ENCODE measurements at regions not wholly inside any gene's neighbourhood (a gene's known extent, or its start where the extent isn't known, plus 50 kb on each side); places are given as distances from the start of the nearest gene placed in this dataset.

- no peak overlapping the region for H2BK20ac ChIP-seq (ENCODE audit: low read depth, low read length)
- WGBS, 2 experiments (ENCODE audit: extremely low coverage in 2 of 2, insufficient read length in 1 of 2) = 100% methylated on average over 1 of the region's 3 CpGs
- H2AK9ac ChIP-seq (replicated peaks; ENCODE audit: low read depth, low read length, poor library complexity) = no peak overlapping the region
- POLR2A ChIA-PET (ENCODE audit: unreplicated experiment) = no interaction called here
- no peak overlapping the region for H3K18ac ChIP-seq (ENCODE audit: low read depth, low read length)
- H3K4me2 ChIP-seq (ENCODE audit: low read depth, low read length) = no peak overlapping the region
- no peaks in the 10 kb centered on the region for H3K9me1 ChIP-seq (ENCODE audit: insufficient read depth, low read length)
- no peak overlapping the region for H2AFZ ChIP-seq (replicated peaks; ENCODE audit: low read length, poor library complexity)
- no peaks in the 10 kb centered on the region for H3K36me3 ChIP-seq (ENCODE audit: control insufficient read depth, insufficient read depth, low read length)
- no peak overlapping the region for H4K91ac ChIP-seq (ENCODE audit: insufficient read depth, low read depth, low read length)
- H4K8ac ChIP-seq (ENCODE audit: low read depth in 2 of 2, low read length in 2 of 2) = no peak overlapping the region
- H3K27me3 ChIP-seq (ENCODE audit: control insufficient read depth, insufficient read depth, low read length) = no peaks in the 10 kb centered on the region
- no peak overlapping the region for H2BK120ac ChIP-seq (ENCODE audit: low read depth, low read length)
- no peak overlapping the region for H3K27ac ChIP-seq (ENCODE audit: insufficient read depth, low read length)
- H3K23ac ChIP-seq (ENCODE audit: low read depth, low read length) = no peak overlapping the region
- no peak overlapping the region for H4K5ac ChIP-seq (ENCODE audit: low read depth, low read length)
- H3K14ac ChIP-seq (replicated peaks; ENCODE audit: low read depth, low read length) = no peak overlapping the region
- no peak overlapping the region for H3K56ac ChIP-seq (ENCODE audit: extremely low read depth, insufficient read depth, low read length)
- H3K4me3 ChIP-seq (ENCODE audit: insufficient read depth, low read depth, low read length) = no peak overlapping the region
- H4K20me1 ChIP-seq (ENCODE audit: insufficient read depth, low read length) = no peaks in the 10 kb centered on the region
- H3K9ac ChIP-seq (ENCODE audit: low read depth, low read length) = no peak overlapping the region
- H3K9me3 ChIP-seq (ENCODE audit: control insufficient read depth, insufficient read depth, low read length) = no peaks in the 10 kb centered on the region
- ATAC-seq (ENCODE audit: low read depth) (no peak), DNase-seq (no peak)
- CTCF ChIA-PET = no interaction called here
- TF ChIP-seq RCOR1 (IDR thresholded peaks at IDR 0.05; ENCODE audit: insufficient replicate concordance, low read length) = no peak
- no peak for TF ChIP-seq NFE2L2 (IDR thresholded peaks at IDR 0.05; ENCODE audit: low read depth, low read length)
- TF ChIP-seq RFX5 (IDR thresholded peaks at IDR 0.05; ENCODE audit: low read depth, low read length) = no peak
- no peak for TF ChIP-seq MXI1 (IDR thresholded peaks at IDR 0.05; ENCODE audit: borderline replicate concordance, low read depth, low read length)
- no peak for TF ChIP-seq CEBPB (IDR thresholded peaks at IDR 0.05; ENCODE audit: low read depth, low read length)
- TF ChIP-seq BHLHE40 (IDR thresholded peaks at IDR 0.05; ENCODE audit: low read depth, low read length) = no peak
- TF ChIP-seq RAD21 (IDR thresholded peaks at IDR 0.05; ENCODE audit: low read length) = no peak
- no peak for TF ChIP-seq CTCF (conservative IDR thresholded peaks at IDR 0.05; ENCODE audit: low read depth, low read length)
- no peak for TF ChIP-seq MAZ (IDR thresholded peaks at IDR 0.05; ENCODE audit: borderline replicate concordance, low read depth, low read length)
- no peak for TF ChIP-seq USF2 (IDR thresholded peaks at IDR 0.05; ENCODE audit: low read depth, low read length)
- no peak for TF ChIP-seq SMC3 (IDR thresholded peaks at IDR 0.05; ENCODE audit: low read depth, low read length)
- no peak for TF ChIP-seq FOS (IDR thresholded peaks at IDR 0.05; ENCODE audit: low read depth, low read length)
- no peaks in the 10 kb centered on the region for H3K79me1 ChIP-seq (ENCODE audit: low read depth in 1 of 2, low read length in 2 of 2)
- intact Hi-C loops (cut with micrococcal nuclease) (no loop called here), in situ Hi-C loops (cut with MboI; ENCODE audit: low sequenced_read_pairs) (no loop called here), dilution Hi-C loops (cut with HindIII; ENCODE audit: low sequenced_read_pairs, unreplicated experiment) (no loop called here)
- no peak overlapping the region for H2AK5ac ChIP-seq (ENCODE audit: low read depth, low read length)
- no peak overlapping the region for H2BK5ac ChIP-seq (ENCODE audit: low read depth, low read length, poor library complexity, severe bottlenecking)
- H3K4me1 ChIP-seq (ENCODE audit: control insufficient read depth, insufficient read depth, low read length) = no peaks in the 10 kb centered on the region
- no TSS peak for BruUV-seq (replicated peaks)
- H3K4ac ChIP-seq (ENCODE audit: low read depth, low read length) = no peak overlapping the region
- no peak overlapping the region for H2BK15ac ChIP-seq (ENCODE audit: low read depth, low read length)
Measured at GRCh38 chr4:136516371-136516770, 1015.9 kb downstream of the PCDH18 start.

Data from IMR-90 (cell line).